ENCODE measurements at regions not wholly inside any gene's neighbourhood (a gene's known extent, or its start where the extent isn't known, plus 50 kb on each side); places are given as distances from the start of the nearest gene placed in this dataset.

DNA sequence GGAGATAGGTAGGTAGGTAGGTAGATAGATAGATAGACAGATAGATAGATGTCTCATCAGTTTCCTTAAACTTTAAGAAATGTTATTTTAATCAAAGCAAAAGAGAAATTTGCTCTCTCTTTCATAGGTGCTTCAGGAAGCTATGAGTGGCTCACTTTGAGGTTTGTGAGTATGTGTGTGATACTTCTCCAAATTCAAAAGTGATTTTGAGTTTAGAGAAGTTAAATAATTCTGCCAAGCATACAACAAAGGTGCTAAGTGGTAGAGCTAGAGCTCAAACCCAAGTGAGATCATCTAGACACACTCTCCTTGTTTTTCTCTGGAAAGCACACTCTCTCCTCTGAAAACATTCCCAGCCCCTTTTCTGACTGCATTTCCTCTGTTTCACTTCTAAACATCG is 156.2 kb downstream of the EDN1 start:
- Mint-ChIP-seq H3K9me3 (no peaks in the 10 kb centered on the region), H3K27ac (no peak overlapping the region), H3K27me3 (ENCODE audit: low read depth, poor library complexity) (peaks cover 9% of the 10 kb centered on the region), H3K36me3 (ENCODE audit: low read depth) (no peaks in the 10 kb centered on the region), H3K4me1 (no peaks in the 10 kb centered on the region), H3K4me3 (no peak overlapping the region)
- DNase-seq = no peak
- TF ChIP-seq, protein P1, sequence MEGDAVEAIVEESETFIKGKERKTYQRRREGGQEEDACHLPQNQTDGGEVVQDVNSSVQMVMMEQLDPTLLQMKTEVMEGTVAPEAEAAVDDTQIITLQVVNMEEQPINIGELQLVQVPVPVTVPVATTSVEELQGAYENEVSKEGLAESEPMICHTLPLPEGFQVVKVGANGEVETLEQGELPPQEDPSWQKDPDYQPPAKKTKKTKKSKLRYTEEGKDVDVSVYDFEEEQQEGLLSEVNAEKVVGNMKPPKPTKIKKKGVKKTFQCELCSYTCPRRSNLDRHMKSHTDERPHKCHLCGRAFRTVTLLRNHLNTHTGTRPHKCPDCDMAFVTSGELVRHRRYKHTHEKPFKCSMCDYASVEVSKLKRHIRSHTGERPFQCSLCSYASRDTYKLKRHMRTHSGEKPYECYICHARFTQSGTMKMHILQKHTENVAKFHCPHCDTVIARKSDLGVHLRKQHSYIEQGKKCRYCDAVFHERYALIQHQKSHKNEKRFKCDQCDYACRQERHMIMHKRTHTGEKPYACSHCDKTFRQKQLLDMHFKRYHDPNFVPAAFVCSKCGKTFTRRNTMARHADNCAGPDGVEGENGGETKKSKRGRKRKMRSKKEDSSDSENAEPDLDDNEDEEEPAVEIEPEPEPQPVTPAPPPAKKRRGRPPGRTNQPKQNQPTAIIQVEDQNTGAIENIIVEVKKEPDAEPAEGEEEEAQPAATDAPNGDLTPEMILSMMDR (IDR thresholded peaks at IDR 0.05) = no peak

DNA sequence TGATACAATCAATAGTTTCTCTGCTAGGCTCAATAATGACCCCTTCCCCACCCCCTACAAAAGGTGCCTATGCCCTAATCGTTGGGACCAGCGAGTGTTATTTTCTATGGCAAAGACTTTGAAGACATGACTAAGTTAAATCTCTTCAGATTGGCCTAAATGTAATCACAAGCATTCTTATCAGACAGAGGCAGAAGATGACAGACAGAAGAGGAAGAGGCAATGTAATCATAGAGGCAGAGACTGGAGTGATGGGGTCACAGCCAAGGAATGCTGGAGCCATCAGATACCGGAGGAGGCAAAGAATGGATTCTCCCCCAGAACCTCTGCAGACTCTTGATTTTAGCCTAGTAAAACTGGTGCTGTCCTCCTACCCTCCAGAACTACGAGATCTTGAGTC is 159.3 kb downstream of the EDN1 start:
- no peak overlapping the region for H3K4me3 Mint-ChIP-seq
- no peaks in the 10 kb centered on the region for H3K4me1 Mint-ChIP-seq
- no peaks in the 10 kb centered on the region for H3K36me3 Mint-ChIP-seq (ENCODE audit: low read depth)
- H3K9me3 Mint-ChIP-seq = peaks cover 24% of the 10 kb centered on the region
- H3K27ac Mint-ChIP-seq = no peak overlapping the region
- TF ChIP-seq, protein P1 (IDR thresholded peaks at IDR 0.05) = no peak
- peaks cover 8% of the 10 kb centered on the region for H3K27me3 Mint-ChIP-seq (ENCODE audit: low read depth, poor library complexity)
- no peak for DNase-seq

DNA sequence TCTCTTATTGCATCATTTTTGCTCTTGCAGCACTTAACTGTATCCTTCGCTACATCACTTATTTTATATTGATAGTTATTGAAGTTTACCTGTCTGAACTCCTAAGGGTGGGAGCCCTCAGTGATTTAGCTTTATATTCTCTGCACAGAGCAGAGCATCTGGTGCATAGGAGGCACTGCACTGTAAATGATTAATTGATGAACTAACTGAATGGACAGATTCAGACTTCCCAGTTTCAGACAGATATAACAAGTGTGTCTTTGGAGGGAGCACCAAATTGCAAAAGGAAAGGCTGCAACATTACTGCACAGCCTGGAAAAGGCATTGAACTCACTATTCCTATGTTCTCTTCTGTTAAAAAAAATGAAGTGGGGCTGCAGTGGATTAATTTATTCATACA is 160.3 kb downstream of the EDN1 start:
- Mint-ChIP-seq H3K4me1 (no peaks in the 10 kb centered on the region), H3K9me3 (peaks cover 31% of the 10 kb centered on the region), H3K27ac (no peak overlapping the region), H3K27me3 (ENCODE audit: low read depth, poor library complexity) (peaks cover 4% of the 10 kb centered on the region), H3K36me3 (ENCODE audit: low read depth) (no peaks in the 10 kb centered on the region), H3K4me3 (no peak overlapping the region)
- DNase-seq = no peak
- TF ChIP-seq, protein P1 (IDR thresholded peaks at IDR 0.05) = no peak

DNA sequence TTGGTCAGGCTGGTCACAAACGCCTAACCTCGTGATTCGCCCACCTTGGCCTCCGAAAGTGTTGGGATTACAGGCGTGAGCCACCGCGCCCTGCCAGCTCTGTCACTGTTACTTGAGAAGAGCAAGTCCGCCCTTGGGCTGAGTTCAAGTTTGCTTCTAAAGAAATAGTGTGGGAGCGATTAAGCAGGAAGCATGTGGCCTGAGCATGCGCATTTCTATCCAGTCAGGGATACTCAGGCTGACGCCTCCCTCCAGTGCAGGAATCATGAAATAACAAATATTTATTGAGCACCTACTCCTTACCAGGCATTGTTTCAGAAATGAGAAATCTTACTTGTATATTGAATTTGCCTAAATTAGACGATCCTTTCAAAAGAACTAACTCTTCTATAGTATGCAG is 166.2 kb downstream of the EDN1 start:
- TF ChIP-seq, protein P1 (IDR thresholded peaks at IDR 0.05) = no peak
- peaks cover 31% of the 10 kb centered on the region for H3K9me3 Mint-ChIP-seq
- peaks cover 20% of the 10 kb centered on the region for H3K4me1 Mint-ChIP-seq
- H3K4me3 Mint-ChIP-seq = no peak overlapping the region
- H3K36me3 Mint-ChIP-seq (ENCODE audit: low read depth) = no peaks in the 10 kb centered on the region
- no peak for DNase-seq
- H3K27me3 Mint-ChIP-seq (ENCODE audit: low read depth, poor library complexity) = no peaks in the 10 kb centered on the region
- no peak overlapping the region for H3K27ac Mint-ChIP-seq

DNA sequence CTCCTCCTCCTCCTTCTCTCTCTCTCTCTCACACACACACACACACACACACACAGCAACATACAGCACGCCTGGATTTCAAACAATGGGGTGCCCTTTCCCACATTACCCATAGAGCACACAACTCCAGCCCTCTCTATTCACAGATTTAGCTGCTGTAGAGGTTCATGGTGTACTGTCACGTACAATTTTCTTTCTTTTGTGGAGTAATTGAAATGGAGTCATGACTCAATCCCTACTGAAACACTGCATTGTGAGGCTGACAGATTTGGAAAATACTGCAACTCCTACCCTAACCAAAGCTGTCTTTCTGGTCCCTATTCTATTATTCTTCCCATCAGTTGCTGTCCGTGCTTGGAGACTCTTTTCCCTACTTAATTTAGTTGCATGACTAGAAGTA is 166.9 kb downstream of the EDN1 start:
- TF ChIP-seq, protein P1 (IDR thresholded peaks at IDR 0.05) = no peak
- no peak for DNase-seq
- H3K4me3 Mint-ChIP-seq = no peak overlapping the region
- peaks cover 20% of the 10 kb centered on the region for H3K4me1 Mint-ChIP-seq
- peaks cover 25% of the 10 kb centered on the region for H3K9me3 Mint-ChIP-seq
- H3K27me3 Mint-ChIP-seq (ENCODE audit: low read depth, poor library complexity) = no peaks in the 10 kb centered on the region
- no peak overlapping the region for H3K27ac Mint-ChIP-seq
- H3K36me3 Mint-ChIP-seq (ENCODE audit: low read depth) = no peaks in the 10 kb centered on the region

DNA sequence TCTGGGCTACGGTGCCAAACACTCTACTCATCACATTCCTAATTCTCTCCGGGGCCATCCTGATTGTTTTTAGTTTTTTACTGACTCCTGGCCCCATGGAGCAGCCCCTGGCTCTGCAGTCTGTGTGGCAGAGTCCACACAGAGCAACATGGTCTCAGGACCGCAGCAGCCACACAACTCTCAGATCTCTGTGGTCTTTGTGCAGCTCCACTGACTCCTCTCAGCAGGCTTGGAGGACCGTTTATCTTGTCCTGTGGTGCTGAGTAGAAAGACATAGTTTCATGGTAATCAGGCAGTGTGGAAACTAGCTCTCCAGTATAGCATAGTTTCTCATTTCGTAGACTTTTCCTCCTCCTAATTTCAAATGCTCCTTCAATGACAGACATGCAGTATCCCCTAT is 168.4 kb downstream of the EDN1 start:
- peak; percentile 6 for DNase-seq
- no peaks in the 10 kb centered on the region for H3K27me3 Mint-ChIP-seq (ENCODE audit: low read depth, poor library complexity)
- H3K9me3 Mint-ChIP-seq = peaks cover 15% of the 10 kb centered on the region
- TF ChIP-seq, protein P1 (IDR thresholded peaks at IDR 0.05) = no peak
- no peak overlapping the region for H3K4me3 Mint-ChIP-seq
- H3K4me1 Mint-ChIP-seq = peaks cover 20% of the 10 kb centered on the region
- no peaks in the 10 kb centered on the region for H3K36me3 Mint-ChIP-seq (ENCODE audit: low read depth)
- peak overlapping the region; percentile 17 for H3K27ac Mint-ChIP-seq

Data from nephron progenitor cell (in vitro differentiated cells).